LNCaP clone FGC (cell line): ENCODE measurements at regions not wholly inside any gene's neighbourhood (a gene's known extent, or its start where the extent isn't known, plus 50 kb on each side); places are given as distances from the start of the nearest gene placed in this dataset.

ENCODE experiments used
- DNase-seq: peaks from one replicate; pipeline ENCODE4 v3.0.0-alpha.2; 2011; ENCODE audit warnings: low read depth
- H3K4me3 ChIP-seq: 2 replicates; pipeline ENCODE4 v1.5.1; 2011; ENCODE audit warnings: mild to moderate bottlenecking, low read depth, low read length, control low read depth
- CTCF ChIP-seq: IDR thresholded peaks from 2 replicates; pipeline ENCODE4 v1.5.1; 2012; ENCODE audit warnings: mild to moderate bottlenecking; ENCODE audit not compliant: control insufficient read depth, insufficient read depth; ENCODE audit errors: extremely low read depth

- no peak for DNase-seq
- H3K4me3 ChIP-seq, result no peak overlapping the region
- TF ChIP-seq CTCF, result no peak
Measured at GRCh38 chr12:126567016-126567415, 1501.8 kb downstream of the AACS start.

- no peak for DNase-seq
- no peak for TF ChIP-seq CTCF
- H3K4me3 ChIP-seq, result no peak overlapping the region
Measured at GRCh38 chr12:126569706-126570105, 1504.5 kb downstream of the AACS start.

GRCh38 chr12:126570566-126570965 is 1505.3 kb downstream of the AACS start:
- H3K4me3 ChIP-seq, result no peak overlapping the region
- no peak for TF ChIP-seq CTCF
- no peak for DNase-seq

- no peak overlapping the region for H3K4me3 ChIP-seq
- TF ChIP-seq CTCF, result no peak
- DNase-seq, result no peak
Measured at GRCh38 chr12:126572170-126572569, 1506.9 kb downstream of the AACS start.

GRCh38 chr12:126581655-126582054 is 1516.4 kb downstream of the AACS start:
- no peak for DNase-seq
- no peak overlapping the region for H3K4me3 ChIP-seq
- no peak for TF ChIP-seq CTCF

- H3K4me3 ChIP-seq, result no peak overlapping the region
- no peak for TF ChIP-seq CTCF
- no peak for DNase-seq
Measured at GRCh38 chr12:126582231-126582630, 1517.0 kb downstream of the AACS start.

GRCh38 chr12:126588586-126589249 is 1523.5 kb downstream of the AACS start:
- no peak for DNase-seq
- no peak overlapping the region for H3K4me3 ChIP-seq
- TF ChIP-seq CTCF, result no peak
